GM23248 (cell line): ENCODE measurements at regions not wholly inside any gene's neighbourhood (a gene's known extent, or its start where the extent isn't known, plus 50 kb on each side); places are given as distances from the start of the nearest gene placed in this dataset.

ENCODE experiments used
- EZH2 ChIP-seq: fragments of 200-600 bp; sonication (generic); IDR thresholded peaks from 2 replicates; pipeline ENCODE4 v1.6.1; 2018; ENCODE audit warnings: antibody characterized with exemption, mild to moderate bottlenecking; ENCODE audit not compliant: insufficient read depth, poor library complexity, severe bottlenecking
- EZH2phosphoT487 ChIP-seq: fragments of 200-600 bp; sonication (generic); IDR thresholded peaks from 2 replicates; pipeline ENCODE4 v1.6.1; 2018; ENCODE audit warnings: antibody characterized with exemption, moderate library complexity, mild to moderate bottlenecking, low read depth; ENCODE audit not compliant: insufficient read depth

DNA sequence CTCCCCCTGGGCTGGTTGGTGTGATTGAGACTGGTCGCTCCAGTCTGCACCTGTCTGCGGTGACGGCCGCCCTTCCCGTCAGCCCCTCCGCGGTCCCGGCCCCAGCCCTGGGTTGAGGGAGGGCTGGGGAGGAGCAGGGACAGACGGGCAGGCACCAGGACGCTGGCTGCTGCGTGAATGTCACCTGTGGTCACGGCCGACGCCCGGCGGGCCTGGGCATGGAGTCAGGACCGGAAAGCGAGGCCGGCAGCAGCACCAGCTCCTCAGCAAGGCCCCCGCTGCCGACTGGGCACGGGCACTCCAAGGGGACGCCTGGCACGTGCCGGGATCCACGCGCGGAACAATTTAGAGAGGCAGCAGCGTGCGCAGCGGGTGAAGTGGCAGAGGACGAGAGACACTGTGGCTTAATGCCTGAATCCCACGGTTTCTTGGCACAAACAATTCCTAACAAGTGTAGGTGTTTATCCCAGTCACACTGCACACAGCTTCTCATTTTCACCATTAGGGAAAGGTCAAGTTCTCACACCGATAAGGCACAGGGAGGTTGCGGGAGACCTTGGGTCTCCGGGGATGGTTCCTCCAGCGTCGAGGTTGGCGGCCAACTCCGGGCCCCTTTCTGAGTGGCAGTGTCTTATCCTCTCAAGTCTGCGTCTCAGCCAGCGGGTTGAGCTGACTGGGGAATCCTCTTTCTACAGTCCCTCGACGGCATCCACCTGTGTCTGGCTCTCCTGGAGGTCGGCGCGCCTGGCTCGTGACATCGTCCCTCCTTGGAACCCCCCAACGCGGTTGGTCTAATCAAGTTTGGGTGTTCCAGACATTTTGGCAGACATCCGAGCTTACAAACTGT, 66.4 kb upstream of the ADGRA1 start:
- TF ChIP-seq EZH2phosphoT487, result no peak
- TF ChIP-seq EZH2, result no peak
